SIG-M5 treated with dmso at 0.1 percent for 504 hours (cell line): ENCODE measurements at regions not wholly inside any gene's neighbourhood (a gene's known extent, or its start where the extent isn't known, plus 50 kb on each side); places are given as distances from the start of the nearest gene placed in this dataset.

Source experiments
- DNase-seq: peaks from one replicate; lab custom pipeline; 2025; ENCODE audit not compliant: unreplicated experiment; lab: John Stamatoyannopoulos, UW

DNA sequence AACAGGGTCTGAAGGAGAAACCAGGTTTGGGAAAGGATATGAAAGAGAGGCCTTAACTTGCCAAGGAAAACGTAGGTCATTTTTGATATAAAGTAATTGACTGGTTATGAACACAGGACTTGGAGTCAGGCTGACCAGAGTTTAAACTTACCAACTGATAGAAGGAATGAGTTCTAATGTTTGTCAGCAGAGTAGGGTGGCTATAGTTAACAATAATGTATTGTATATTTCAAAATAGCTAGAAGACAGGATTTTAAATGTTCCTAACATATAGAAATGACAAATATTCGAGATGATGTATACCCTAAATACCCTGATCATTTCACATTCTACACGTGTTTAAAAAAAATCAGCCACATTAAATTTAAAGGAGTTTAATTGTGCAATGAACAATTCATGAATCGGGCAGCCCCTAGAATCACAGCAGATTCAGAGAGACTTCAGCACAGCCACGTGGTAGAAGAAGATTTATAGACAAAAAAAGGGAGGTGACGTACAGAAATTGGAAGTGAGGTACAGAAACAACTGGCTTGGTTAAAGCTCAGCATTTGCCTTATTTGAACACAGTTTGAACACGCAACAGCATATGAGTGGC lies 52.5 kb upstream of the PLEKHG7 start:
- no peak for DNase-seq

DNA sequence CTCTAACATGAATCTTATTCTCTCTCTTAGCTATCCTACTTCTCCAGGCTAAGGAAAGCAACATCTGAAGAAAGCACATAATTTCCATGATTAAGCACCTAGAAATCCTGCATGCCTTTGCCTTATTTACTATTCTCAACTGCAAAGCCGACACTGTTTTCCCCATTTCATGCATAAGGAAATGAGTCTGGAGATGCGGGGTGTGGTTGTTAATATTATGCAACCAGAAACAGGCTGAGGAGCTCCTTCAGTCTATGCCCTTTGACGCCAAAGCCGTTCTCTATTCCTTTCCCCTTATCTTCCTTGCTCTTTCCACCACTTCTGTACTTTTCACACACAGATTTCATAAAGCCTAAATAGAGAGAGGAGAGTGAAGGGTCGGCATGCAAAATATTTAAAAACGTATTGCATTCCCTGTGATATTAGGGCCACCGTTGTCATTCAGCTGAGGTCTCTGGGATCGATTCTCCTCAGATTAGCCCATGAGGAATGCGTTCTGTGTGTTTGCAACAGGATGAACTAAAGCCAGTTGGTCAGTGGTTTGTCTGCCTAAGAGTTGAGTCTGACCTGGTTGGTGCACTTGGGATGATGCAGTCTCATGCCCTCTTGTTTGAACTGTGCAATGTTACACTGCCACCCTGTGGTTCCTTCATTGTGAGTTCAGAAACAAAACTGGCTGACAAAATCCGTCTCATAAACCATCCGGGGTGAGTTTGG lies 53.1 kb upstream of the PLEKHG7 start:
- peak; percentile 83 for DNase-seq

DNA sequence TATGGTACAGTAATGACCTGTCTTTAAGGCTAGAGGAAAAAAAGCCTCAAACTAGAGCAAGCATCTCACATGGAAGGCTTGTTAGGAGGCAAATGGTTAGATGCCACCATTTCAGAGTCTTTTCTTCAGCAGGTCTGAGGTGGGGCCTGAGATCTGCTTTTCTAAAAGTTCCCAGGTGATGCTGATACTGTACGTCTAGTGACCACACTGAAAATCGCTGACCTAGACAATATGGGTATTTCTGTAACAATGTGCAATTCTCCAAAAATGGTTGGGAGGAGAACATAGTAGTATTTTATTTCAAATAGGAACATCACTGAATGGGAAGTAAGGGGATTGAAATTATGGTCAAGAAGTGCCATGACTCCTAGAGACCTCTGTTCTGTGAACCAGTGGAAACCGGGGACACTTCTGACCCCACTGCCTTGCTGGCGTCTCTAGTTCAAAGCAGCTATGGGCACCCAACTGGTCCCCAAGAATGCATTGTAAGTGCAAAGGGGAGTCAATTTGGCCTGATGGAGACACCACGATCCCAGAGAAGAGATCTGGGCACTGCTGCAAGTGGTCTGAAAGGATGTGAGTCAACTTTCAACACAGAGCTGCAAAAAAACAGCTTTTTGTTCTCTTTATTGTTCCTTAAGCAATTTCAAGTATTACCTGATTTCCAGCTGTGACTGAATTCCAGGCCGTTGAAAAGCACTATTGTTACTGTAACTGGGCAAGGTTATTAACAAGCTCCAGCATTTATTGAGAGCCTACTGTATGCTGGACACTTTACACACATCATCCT lies 54.4 kb upstream of the PLEKHG7 start:
- DNase-seq, result no peak

- no peak for DNase-seq
These were observed 61.5 kb upstream of the PLEKHG7 start for GRCh38 chr12:92641291-92641690.

DNA sequence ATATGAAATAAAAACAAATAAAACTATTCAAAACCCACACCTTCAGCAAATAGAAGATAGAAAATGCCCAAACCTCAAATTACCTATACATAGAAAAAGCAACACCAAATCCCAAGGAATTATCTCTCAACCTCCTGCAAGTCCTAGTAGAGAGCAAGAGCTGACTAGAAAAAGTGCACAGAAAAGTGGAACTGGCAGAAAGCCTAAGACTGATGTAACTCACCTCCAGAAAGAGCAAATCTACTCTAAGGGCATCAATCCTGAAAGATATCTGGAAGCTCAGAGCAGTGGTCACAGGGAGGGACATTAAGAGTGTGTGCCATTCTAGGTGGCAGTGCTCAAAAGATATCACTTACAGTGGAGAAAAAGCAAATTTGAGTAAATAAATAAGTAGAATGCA lies 62.1 kb upstream of the PLEKHG7 start:
- no peak for DNase-seq

DNA sequence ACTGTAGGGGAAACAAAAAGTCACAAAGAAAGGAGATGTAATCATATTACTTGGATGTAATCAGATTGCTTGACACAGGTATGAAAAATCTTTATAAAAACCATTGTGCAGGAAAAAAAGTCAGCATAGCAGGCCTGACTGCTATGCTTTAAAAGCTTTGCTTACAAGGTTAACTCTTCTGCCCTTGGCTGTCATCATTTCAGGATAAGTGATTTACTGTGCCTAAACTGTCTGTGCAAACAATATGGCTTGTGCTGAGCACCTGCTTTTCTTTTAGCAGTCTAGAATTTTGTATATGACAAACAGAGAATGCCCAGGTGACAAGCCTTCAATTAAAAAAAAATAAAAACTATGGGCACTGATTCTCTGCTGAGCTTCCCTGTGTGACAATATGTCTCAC lies 63.8 kb upstream of the PLEKHG7 start:
- DNase-seq, result no peak

- DNase-seq, result no peak
These were observed 68.1 kb upstream of the PLEKHG7 start for GRCh38 chr12:92634730-92635129.

DNA sequence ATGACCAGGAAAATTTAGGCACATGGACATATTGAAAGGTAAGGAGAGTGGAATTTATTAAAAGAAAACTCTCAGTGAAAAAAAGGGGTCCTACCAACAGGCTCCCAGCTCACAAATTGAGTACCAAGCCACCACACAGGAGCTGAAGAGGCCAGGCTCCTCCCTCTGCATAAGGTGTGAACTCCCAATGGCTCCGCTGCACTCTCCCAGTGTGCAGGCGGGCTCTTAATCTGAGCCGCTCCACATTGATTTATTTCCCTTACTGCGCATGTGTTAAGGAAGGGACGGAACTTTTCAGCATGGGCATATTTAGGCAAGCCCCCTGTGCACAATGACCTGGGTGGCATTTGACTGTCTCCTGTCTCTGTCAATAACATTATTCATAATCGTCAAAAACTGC lies 68.6 kb upstream of the PLEKHG7 start:
- no peak for DNase-seq

GRCh38 chr12:92630968-92631367 lies 71.8 kb upstream of the PLEKHG7 start:
- no peak for DNase-seq

GRCh38 chr12:92629349-92630065 lies 73.3 kb upstream of the PLEKHG7 start:
- DNase-seq, result no peak

DNA sequence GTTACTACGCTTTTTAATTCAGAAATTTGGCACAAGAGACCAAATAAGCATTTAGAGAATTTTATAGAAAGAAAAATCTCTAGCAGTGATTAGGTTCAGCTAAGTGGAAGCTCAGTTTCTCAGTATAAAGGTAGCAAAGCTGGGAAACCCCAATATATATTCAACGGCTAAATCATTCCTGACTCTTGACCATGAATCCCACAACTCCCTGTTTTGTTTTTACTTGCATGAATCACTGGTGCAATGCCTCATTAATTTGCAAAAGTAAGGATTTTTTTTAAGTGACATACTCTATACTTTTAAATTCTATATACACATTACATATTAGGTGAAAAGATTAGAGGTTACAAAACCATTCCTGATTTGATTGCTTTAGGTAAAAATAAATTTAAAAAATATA lies 74.3 kb upstream of the PLEKHG7 start:
- DNase-seq, result no peak

DNA sequence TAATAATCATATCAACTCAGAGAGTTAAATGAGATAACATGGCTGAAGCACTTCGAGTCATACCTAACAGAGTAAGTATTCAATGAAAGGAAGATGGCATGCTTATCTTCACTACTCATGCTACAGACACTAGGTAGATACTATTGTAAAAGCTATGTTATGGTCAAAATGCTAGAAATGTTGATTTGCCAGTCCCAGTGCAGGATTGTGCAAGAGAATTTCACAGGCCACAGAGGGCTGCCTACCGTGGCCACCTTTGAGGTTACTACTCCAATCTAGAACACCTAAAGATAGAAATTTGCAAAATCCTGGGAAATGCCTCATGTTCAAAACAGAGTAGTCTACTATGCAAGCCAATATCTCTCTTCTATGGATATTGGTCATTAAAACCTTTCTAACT lies 75.3 kb upstream of the PLEKHG7 start:
- DNase-seq, result no peak

GRCh38 chr12:92625639-92626310 lies 77.0 kb upstream of the PLEKHG7 start:
- DNase-seq, result no peak

DNA sequence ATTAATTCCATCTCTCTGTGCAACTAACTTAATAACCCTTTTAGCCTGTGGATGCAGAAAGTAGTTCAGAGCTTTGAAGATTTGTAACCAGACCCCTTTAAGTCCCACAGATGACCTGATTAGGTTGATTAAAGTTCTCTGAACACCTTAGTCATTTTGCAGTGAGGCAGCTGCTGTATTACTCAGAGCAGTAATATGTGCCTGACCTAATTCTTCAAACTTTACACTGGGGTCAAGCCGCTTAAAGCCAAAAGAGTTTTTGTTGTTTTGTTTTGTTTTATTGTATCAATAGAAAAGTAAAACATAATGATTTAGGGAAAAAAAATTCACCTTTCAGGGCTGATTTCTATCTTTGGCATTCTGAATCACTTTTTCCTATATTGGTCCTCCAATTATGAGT lies 78.6 kb upstream of the PLEKHG7 start:
- no peak for DNase-seq

GRCh38 chr12:92623386-92623785 lies 79.4 kb upstream of the PLEKHG7 start:
- DNase-seq, result no peak

DNA sequence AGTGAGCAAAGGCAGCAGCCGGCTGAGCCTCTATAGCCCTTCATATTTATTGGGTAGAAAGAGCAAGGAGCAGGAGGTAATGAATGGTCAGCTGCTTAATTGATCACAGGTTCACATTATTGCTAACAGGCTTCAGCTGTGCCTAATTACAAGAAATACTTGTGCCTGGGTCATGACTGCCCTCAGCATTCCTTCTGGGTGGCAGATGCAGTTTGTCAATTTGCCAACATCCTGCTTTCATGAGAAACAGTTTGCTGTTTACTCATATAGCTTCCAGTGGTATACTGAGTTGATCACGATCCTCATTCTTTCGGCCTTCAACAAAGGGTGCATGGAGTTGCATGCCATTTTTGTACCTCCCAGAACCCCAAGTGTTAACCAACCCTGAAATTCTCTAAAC lies 81.0 kb upstream of the PLEKHG7 start:
- no peak for DNase-seq

- DNase-seq, result no peak
These were observed 81.5 kb upstream of the PLEKHG7 start for GRCh38 chr12:92621312-92621711.

DNA sequence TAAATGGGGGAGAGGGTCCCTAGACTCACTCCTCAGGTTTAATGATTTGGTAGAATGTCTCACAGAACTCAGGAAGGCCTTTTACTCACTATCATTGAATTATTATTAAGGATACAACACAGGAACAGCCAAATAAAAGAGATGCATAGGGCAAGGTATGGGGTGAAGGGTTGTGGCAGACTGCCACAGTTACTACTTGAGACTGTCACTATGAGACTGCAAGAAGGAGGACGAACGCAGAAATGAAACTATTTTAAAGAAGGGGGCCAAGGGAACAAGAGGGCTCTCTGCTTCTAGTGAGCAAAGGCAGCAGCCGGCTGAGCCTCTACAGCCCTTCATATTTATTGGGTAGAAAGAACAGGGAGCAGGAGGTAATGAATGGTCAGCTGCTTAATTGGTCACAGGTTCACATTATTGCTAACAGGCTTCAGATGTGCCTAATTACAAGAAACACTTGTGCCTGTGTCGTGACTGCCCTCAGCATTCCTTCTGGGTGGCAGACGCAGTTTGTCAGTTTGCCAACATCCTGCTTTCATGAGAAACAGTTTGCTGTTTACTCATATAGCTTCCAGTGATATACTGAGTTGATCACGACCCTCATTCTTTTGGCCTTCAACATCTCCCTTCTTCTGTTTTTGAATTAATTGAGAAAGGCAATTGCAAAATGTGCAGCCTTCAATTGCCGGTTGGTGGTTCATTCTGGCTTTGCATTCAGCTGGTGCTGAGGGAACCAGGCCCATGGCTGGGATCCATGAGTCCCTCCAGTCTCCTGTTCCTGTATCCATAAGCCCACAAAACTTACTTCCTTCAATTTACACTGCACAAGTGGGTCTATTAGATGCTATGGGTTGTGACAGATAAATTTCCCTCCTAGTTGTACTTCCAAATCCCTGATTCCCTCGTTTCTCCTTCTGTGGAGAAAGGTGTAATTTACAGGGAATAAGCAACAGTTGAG lies 82.8 kb upstream of the PLEKHG7 start:
- no peak for DNase-seq

GRCh38 chr12:92619026-92619425 lies 83.8 kb upstream of the PLEKHG7 start:
- DNase-seq, result no peak

- no peak for DNase-seq
These were observed 87.1 kb upstream of the PLEKHG7 start for GRCh38 chr12:92615703-92616102.
